COLO668 (cell line): ENCODE measurements at regions not wholly inside any gene's neighbourhood (a gene's known extent, or its start where the extent isn't known, plus 50 kb on each side); places are given as distances from the start of the nearest gene placed in this dataset.

ENCODE experiments used
- DNase-seq: peaks from one replicate; lab custom pipeline; 2025; ENCODE audit not compliant: unreplicated experiment; lab: John Stamatoyannopoulos, UW

GRCh38 chr9:78559449-78559885 is 262.5 kb downstream of the PSAT1 start:
- no peak for DNase-seq

GRCh38 chr9:78562021-78562420 is 265.1 kb downstream of the PSAT1 start:
- no peak for DNase-seq

- no peak for DNase-seq
Measured at GRCh38 chr9:78563269-78563668, 266.3 kb downstream of the PSAT1 start.

GRCh38 chr9:78565481-78565880 is 268.6 kb downstream of the PSAT1 start:
- DNase-seq, result no peak

- no peak for DNase-seq
Measured at GRCh38 chr9:78566521-78566920, 269.6 kb downstream of the PSAT1 start.

GRCh38 chr9:78566948-78567675 is 270.2 kb downstream of the PSAT1 start:
- no peak for DNase-seq

GRCh38 chr9:78567693-78568092 is 270.8 kb downstream of the PSAT1 start:
- no peak for DNase-seq

- no peak for DNase-seq
Measured at GRCh38 chr9:78568774-78569173, 271.8 kb downstream of the PSAT1 start.

GRCh38 chr9:78572266-78572665 is 275.3 kb downstream of the PSAT1 start:
- no peak for DNase-seq

- DNase-seq, result no peak
Measured at GRCh38 chr9:78573205-78573604, 276.3 kb downstream of the PSAT1 start.

GRCh38 chr9:78573669-78574068 is 276.7 kb downstream of the PSAT1 start:
- no peak for DNase-seq

- no peak for DNase-seq
Measured at GRCh38 chr9:78574354-78575045, 277.6 kb downstream of the PSAT1 start.

GRCh38 chr9:78575081-78575480 is 278.2 kb downstream of the PSAT1 start:
- DNase-seq, result no peak

GRCh38 chr9:78575771-78576170 is 278.8 kb downstream of the PSAT1 start:
- no peak for DNase-seq

- no peak for DNase-seq
Measured at GRCh38 chr9:78577156-78577906, 280.4 kb downstream of the PSAT1 start.

GRCh38 chr9:78578072-78578471 is 281.1 kb downstream of the PSAT1 start:
- DNase-seq, result no peak

GRCh38 chr9:78582821-78583220 is 285.9 kb downstream of the PSAT1 start:
- DNase-seq, result no peak

- DNase-seq, result no peak
Measured at GRCh38 chr9:78584589-78584988, 287.7 kb downstream of the PSAT1 start.

- DNase-seq, result no peak
Measured at GRCh38 chr9:78585909-78586308, 289.0 kb downstream of the PSAT1 start.

GRCh38 chr9:78590068-78590467 is 293.1 kb downstream of the PSAT1 start:
- no peak for DNase-seq

GRCh38 chr9:78592811-78593210 is 295.9 kb downstream of the PSAT1 start:
- DNase-seq, result no peak
